GM20000 (cell line): ENCODE measurements at regions not wholly inside any gene's neighbourhood (a gene's known extent, or its start where the extent isn't known, plus 50 kb on each side); places are given as distances from the start of the nearest gene placed in this dataset.

Experiments
- DNase-seq: peaks from one replicate; pipeline ENCODE4 v3.0.0; 2012; ENCODE audit warnings: low spot score
- CTCF ChIP-seq: IDR thresholded peaks from 2 replicates; pipeline ENCODE4 v1.5.1; 2012; ENCODE audit warnings: mild to moderate bottlenecking, control low read depth; ENCODE audit errors: extremely low read depth, missing control alignments

GRCh38 chr3:73939985-73940384 is 315.2 kb upstream of the PDZRN3 start:
- no peak for DNase-seq
- TF ChIP-seq CTCF: no peak

- TF ChIP-seq CTCF: no peak
- DNase-seq: no peak
Measured at GRCh38 chr3:73933585-73933984, 308.8 kb upstream of the PDZRN3 start.

GRCh38 chr3:73927203-73927570 is 302.4 kb upstream of the PDZRN3 start:
- no peak for DNase-seq
- no peak for TF ChIP-seq CTCF

- no peak for TF ChIP-seq CTCF
- DNase-seq: no peak
Measured at GRCh38 chr3:73926360-73927202, 301.8 kb upstream of the PDZRN3 start.

GRCh38 chr3:73925011-73925410 is 300.3 kb upstream of the PDZRN3 start:
- no peak for DNase-seq
- no peak for TF ChIP-seq CTCF

- DNase-seq: no peak
- no peak for TF ChIP-seq CTCF
Measured at GRCh38 chr3:73924048-73924447, 299.3 kb upstream of the PDZRN3 start.

GRCh38 chr3:73917643-73918042 is 292.9 kb upstream of the PDZRN3 start:
- no peak for TF ChIP-seq CTCF
- DNase-seq: no peak
